ENCODE measurements at regions not wholly inside any gene's neighbourhood (a gene's known extent, or its start where the extent isn't known, plus 50 kb on each side); places are given as distances from the start of the nearest gene placed in this dataset.

GRCh38 chr13:50629966-50630365 lies 213.5 kb downstream of the DLEU7 start:
- TF ChIP-seq, protein P1, sequence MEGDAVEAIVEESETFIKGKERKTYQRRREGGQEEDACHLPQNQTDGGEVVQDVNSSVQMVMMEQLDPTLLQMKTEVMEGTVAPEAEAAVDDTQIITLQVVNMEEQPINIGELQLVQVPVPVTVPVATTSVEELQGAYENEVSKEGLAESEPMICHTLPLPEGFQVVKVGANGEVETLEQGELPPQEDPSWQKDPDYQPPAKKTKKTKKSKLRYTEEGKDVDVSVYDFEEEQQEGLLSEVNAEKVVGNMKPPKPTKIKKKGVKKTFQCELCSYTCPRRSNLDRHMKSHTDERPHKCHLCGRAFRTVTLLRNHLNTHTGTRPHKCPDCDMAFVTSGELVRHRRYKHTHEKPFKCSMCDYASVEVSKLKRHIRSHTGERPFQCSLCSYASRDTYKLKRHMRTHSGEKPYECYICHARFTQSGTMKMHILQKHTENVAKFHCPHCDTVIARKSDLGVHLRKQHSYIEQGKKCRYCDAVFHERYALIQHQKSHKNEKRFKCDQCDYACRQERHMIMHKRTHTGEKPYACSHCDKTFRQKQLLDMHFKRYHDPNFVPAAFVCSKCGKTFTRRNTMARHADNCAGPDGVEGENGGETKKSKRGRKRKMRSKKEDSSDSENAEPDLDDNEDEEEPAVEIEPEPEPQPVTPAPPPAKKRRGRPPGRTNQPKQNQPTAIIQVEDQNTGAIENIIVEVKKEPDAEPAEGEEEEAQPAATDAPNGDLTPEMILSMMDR (IDR thresholded peaks at IDR 0.05; ENCODE audit: insufficient read depth, low read length, poor library complexity, severe bottlenecking): no peak
- no peak for TF ChIP-seq EZH2phosphoT487 (conservative IDR thresholded peaks at IDR 0.05; ENCODE audit: low read length)

All from SU-DHL-6 (cell line).